ENCODE measurements at regions not wholly inside any gene's neighbourhood (a gene's known extent, or its start where the extent isn't known, plus 50 kb on each side); places are given as distances from the start of the nearest gene placed in this dataset.

GRCh38 chr10:34024693-34025425 is 690.4 kb upstream of the NRP1 start:
- peak; percentile 53 for DNase-seq (ENCODE audit: low read depth)
- H3K4me3 ChIP-seq (ENCODE audit: low read length) = no peak overlapping the region
- TF ChIP-seq, protein P1, sequence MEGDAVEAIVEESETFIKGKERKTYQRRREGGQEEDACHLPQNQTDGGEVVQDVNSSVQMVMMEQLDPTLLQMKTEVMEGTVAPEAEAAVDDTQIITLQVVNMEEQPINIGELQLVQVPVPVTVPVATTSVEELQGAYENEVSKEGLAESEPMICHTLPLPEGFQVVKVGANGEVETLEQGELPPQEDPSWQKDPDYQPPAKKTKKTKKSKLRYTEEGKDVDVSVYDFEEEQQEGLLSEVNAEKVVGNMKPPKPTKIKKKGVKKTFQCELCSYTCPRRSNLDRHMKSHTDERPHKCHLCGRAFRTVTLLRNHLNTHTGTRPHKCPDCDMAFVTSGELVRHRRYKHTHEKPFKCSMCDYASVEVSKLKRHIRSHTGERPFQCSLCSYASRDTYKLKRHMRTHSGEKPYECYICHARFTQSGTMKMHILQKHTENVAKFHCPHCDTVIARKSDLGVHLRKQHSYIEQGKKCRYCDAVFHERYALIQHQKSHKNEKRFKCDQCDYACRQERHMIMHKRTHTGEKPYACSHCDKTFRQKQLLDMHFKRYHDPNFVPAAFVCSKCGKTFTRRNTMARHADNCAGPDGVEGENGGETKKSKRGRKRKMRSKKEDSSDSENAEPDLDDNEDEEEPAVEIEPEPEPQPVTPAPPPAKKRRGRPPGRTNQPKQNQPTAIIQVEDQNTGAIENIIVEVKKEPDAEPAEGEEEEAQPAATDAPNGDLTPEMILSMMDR (conservative IDR thresholded peaks at IDR 0.05; ENCODE audit: low read depth, low read length) = peak; percentile 45

DNA sequence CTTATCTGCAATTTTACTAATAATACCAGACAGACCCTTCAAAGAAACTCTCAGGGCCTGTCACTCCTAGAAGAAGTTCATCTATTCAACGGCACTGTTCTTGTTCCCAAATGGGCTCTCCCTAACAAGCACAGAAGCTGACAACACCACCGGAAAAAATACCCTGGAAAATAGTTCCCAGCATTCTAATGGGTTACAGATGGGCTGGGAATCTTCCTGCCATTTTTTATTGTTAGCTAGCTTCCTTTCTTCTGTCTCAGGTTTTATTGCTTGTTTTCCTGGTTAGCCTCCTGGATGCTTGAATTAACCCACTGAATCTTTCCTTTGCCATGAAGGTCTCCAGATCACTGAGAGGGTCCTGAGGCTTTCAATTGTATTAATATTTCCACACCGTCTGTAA is 689.8 kb upstream of the NRP1 start:
- H3K4me3 ChIP-seq (ENCODE audit: low read length) = no peak overlapping the region
- no peak for DNase-seq (ENCODE audit: low read depth)
- TF ChIP-seq, protein P1 (conservative IDR thresholded peaks at IDR 0.05; ENCODE audit: low read depth, low read length) = no peak

DNA sequence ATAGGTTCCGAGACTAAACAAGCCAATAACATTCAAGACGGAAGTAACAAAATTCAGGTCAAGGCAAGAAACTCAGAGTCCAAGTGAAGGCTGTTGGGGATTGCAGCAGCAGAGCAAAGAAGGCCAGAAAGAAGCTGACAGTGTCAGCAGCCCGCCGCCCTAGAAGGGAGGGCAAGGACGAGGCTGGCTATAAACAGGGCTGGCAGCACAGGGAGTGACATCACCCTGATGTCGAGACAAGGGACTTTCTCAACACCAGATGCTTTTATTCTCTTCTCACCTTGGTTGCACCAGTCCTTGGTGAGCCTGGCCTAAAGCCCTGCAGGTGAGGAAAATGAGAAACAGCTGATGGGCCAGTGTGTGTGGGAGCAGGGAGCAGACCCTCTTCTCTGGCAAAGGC is 687.7 kb upstream of the NRP1 start:
- TF ChIP-seq, protein P1 (conservative IDR thresholded peaks at IDR 0.05; ENCODE audit: low read depth, low read length) = no peak
- DNase-seq (ENCODE audit: low read depth) = no peak
- no peak overlapping the region for H3K4me3 ChIP-seq (ENCODE audit: low read length)

DNA sequence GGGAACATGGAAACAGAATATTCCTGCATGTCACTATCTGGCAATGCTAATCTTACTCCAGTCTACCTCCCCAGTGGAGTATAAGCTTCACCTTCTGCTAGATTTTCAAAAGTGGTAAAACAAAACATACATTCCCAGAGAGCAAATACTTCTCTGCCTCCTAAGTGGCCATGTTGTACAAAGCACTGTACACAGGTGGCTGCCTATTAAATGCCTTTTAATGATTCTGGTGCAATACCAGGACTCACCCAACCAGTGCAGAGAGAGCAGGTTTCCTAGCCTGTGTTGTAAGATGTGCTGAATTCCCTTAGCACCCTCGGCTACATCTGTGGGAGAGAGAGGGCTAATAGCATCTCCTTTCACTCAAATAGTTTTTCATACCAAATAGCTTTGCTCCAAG is 684.3 kb upstream of the NRP1 start:
- TF ChIP-seq, protein P1 (conservative IDR thresholded peaks at IDR 0.05; ENCODE audit: low read depth, low read length) = no peak
- no peak for DNase-seq (ENCODE audit: low read depth)
- no peak overlapping the region for H3K4me3 ChIP-seq (ENCODE audit: low read length)

GRCh38 chr10:34018129-34018528 is 683.7 kb upstream of the NRP1 start:
- no peak for DNase-seq (ENCODE audit: low read depth)

GRCh38 chr10:34017281-34017680 is 682.8 kb upstream of the NRP1 start:
- no peak for DNase-seq (ENCODE audit: low read depth)
- TF ChIP-seq, protein P1 (conservative IDR thresholded peaks at IDR 0.05; ENCODE audit: low read depth, low read length) = peak; percentile 35
- H3K4me3 ChIP-seq (ENCODE audit: low read length) = no peak overlapping the region

More at GRCh38 chr10:34018129-34018528, 683.7 kb upstream of the NRP1 start:
- TF ChIP-seq, protein P1 (conservative IDR thresholded peaks at IDR 0.05; ENCODE audit: low read depth, low read length) = no peak
- no peak overlapping the region for H3K4me3 ChIP-seq (ENCODE audit: low read length)

GRCh38 chr10:34016576-34016975 is 682.1 kb upstream of the NRP1 start:
- TF ChIP-seq, protein P1 (conservative IDR thresholded peaks at IDR 0.05; ENCODE audit: low read depth, low read length) = no peak
- H3K4me3 ChIP-seq (ENCODE audit: low read length) = no peak overlapping the region
- peak; percentile 8 for DNase-seq (ENCODE audit: low read depth)
